ENCODE measurements at regions not wholly inside any gene's neighbourhood (a gene's known extent, or its start where the extent isn't known, plus 50 kb on each side); places are given as distances from the start of the nearest gene placed in this dataset.

GRCh38 chr6:142500250-142500786, 198.5 kb downstream of the ADGRG6 start:
- DNase-seq (ENCODE audit: low read depth in 2 of 2) = no peak

- no peak for DNase-seq (ENCODE audit: low read depth in 2 of 2)
Observed at GRCh38 chr6:142501795-142502194, 200.0 kb downstream of the ADGRG6 start.

- DNase-seq (ENCODE audit: low read depth in 2 of 2) = no peak
Observed at GRCh38 chr6:142507065-142507464, 205.3 kb downstream of the ADGRG6 start.

- no peak for DNase-seq (ENCODE audit: low read depth in 2 of 2)
Observed at GRCh38 chr6:142510211-142510610, 208.4 kb downstream of the ADGRG6 start.

- no peak for DNase-seq (ENCODE audit: low read depth in 2 of 2)
Observed at GRCh38 chr6:142518126-142518525, 216.3 kb downstream of the ADGRG6 start.

GRCh38 chr6:142518761-142519160, 217.0 kb downstream of the ADGRG6 start:
- DNase-seq (ENCODE audit: low read depth in 2 of 2) = no peak

GRCh38 chr6:142521791-142522190, 220.0 kb downstream of the ADGRG6 start:
- DNase-seq (ENCODE audit: low read depth in 2 of 2) = no peak

- no peak for DNase-seq (ENCODE audit: low read depth in 2 of 2)
Observed at GRCh38 chr6:142523515-142524375, 221.9 kb downstream of the ADGRG6 start.

- no peak for DNase-seq (ENCODE audit: low read depth in 2 of 2)
Observed at GRCh38 chr6:142530566-142530965, 228.8 kb downstream of the ADGRG6 start.

- no peak for DNase-seq (ENCODE audit: low read depth in 2 of 2)
Observed at GRCh38 chr6:142531727-142532126, 229.9 kb downstream of the ADGRG6 start.

GRCh38 chr6:142534076-142534475, 232.3 kb downstream of the ADGRG6 start:
- no peak for DNase-seq (ENCODE audit: low read depth in 2 of 2)

- no peak for DNase-seq (ENCODE audit: low read depth in 2 of 2)
Observed at GRCh38 chr6:142534484-142534883, 232.7 kb downstream of the ADGRG6 start.

GRCh38 chr6:142537612-142538478, 236.0 kb downstream of the ADGRG6 start:
- peak; percentile 41 to 44 for DNase-seq (ENCODE audit: low read depth in 2 of 2)

- peak in 1 of 2 donors; percentile 32 for DNase-seq (ENCODE audit: low read depth in 2 of 2)
Observed at GRCh38 chr6:142542704-142543233, 241.0 kb downstream of the ADGRG6 start.

- DNase-seq (ENCODE audit: low read depth in 2 of 2) = no peak
Observed at GRCh38 chr6:142543606-142544005, 241.8 kb downstream of the ADGRG6 start.

GRCh38 chr6:142544199-142544838, 242.5 kb downstream of the ADGRG6 start:
- DNase-seq (ENCODE audit: low read depth in 2 of 2) = no peak

- no peak for DNase-seq (ENCODE audit: low read depth in 2 of 2)
Observed at GRCh38 chr6:142545147-142545546, 243.3 kb downstream of the ADGRG6 start.

- DNase-seq (ENCODE audit: low read depth in 2 of 2) = no peak
Observed at GRCh38 chr6:142548566-142548965, 246.8 kb downstream of the ADGRG6 start.

GRCh38 chr6:142550310-142551063, 248.7 kb downstream of the ADGRG6 start:
- no peak for DNase-seq (ENCODE audit: low read depth in 2 of 2)

GRCh38 chr6:142551274-142551811, 249.5 kb downstream of the ADGRG6 start:
- DNase-seq (ENCODE audit: low read depth in 2 of 2) = peak in 1 of 2 donors; percentile 6

Data from lung microvascular endothelial cell (primary cell).